GM23338 (cell line): ENCODE measurements at regions not wholly inside any gene's neighbourhood (a gene's known extent, or its start where the extent isn't known, plus 50 kb on each side); places are given as distances from the start of the nearest gene placed in this dataset.

Experiments used
- ATAC-seq: fragments of 200-7000 bp; cut with Tn5 transposase; 3 replicates; pipeline ENCODE4 v1.9.1; 2020
- DNase-seq: peaks from one replicate; pipeline ENCODE4 v3.0.0-alpha.2; 2015; ENCODE audit warnings: low spot score
- H2AFZ ChIP-seq: fragments of 200-600 bp; sonication (generic); 2 replicates; pipeline ENCODE4 v1.8.0; 2016; ENCODE audit warnings: antibody characterized with exemption, mild to moderate bottlenecking, moderate library complexity
- H3F3A ChIP-seq: fragments of 200-600 bp; sonication (generic); replicated peaks from 2 replicates; pipeline ENCODE4 v1.8.0; 2017; ENCODE audit warnings: antibody characterized with exemption, mixed run types, low read depth
- H3K27ac ChIP-seq: fragments of 200-600 bp; sonication (generic); 2 replicates; pipeline ENCODE4 v1.6.1; 2016; ENCODE audit warnings: low read depth
- H3K27me3 ChIP-seq: fragments of 200-600 bp; sonication (generic); 2 replicates; pipeline ENCODE4 v1.8.0; 2016; ENCODE audit warnings: mild to moderate bottlenecking, mixed run types, moderate library complexity; ENCODE audit not compliant: insufficient read depth
- H3K36me3 ChIP-seq: fragments of 200-600 bp; sonication (generic); 2 replicates; pipeline ENCODE4 v1.8.0; 2016; ENCODE audit warnings: mild to moderate bottlenecking; ENCODE audit not compliant: insufficient read depth
- H3K4me1 ChIP-seq: fragments of 200-600 bp; sonication (generic); 2 replicates; pipeline ENCODE4 v1.8.0; 2016; ENCODE audit warnings: mild to moderate bottlenecking, moderate library complexity; ENCODE audit not compliant: insufficient read depth
- H3K4me2 ChIP-seq: fragments of 200-600 bp; sonication (generic); 2 replicates; pipeline ENCODE4 v1.7.1; 2017; ENCODE audit warnings: mixed run types
- H3K4me3 ChIP-seq: fragments of 200-600 bp; sonication (generic); 2 replicates; pipeline ENCODE4 v1.6.1; 2016; ENCODE audit warnings: mixed run types
- H3K79me2 ChIP-seq: fragments of 200-600 bp; sonication (generic); replicated peaks from 2 replicates; pipeline ENCODE4 v1.8.0; 2017; ENCODE audit warnings: mild to moderate bottlenecking; ENCODE audit not compliant: insufficient read depth
- H3K9me2 ChIP-seq: fragments of 200-600 bp; sonication (generic); 2 replicates; pipeline ENCODE4 v1.8.0; 2017; ENCODE audit not compliant: insufficient read depth
- H4K20me1 ChIP-seq: fragments of 200-600 bp; sonication (generic); replicated peaks from 2 replicates; pipeline ENCODE4 v1.8.0; 2017; ENCODE audit warnings: mild to moderate bottlenecking; ENCODE audit not compliant: insufficient read depth
- H3K27ac Mint-ChIP-seq: 2 replicates; pipeline ENCODE4 v1.8.0; 2020; ENCODE audit warnings: inconsistent platforms, mild to moderate bottlenecking, moderate library complexity, mixed read lengths
- H3K27me3 Mint-ChIP-seq: 3 replicates; pipeline ENCODE4 v1.8.0; 2022; ENCODE audit warnings: low read depth, mild to moderate bottlenecking, moderate library complexity, mixed read lengths, inconsistent platforms; ENCODE audit not compliant: insufficient read depth, poor library complexity
- H3K36me3 Mint-ChIP-seq: 3 replicates; pipeline ENCODE4 v1.8.0; 2021; ENCODE audit warnings: low read depth, mild to moderate bottlenecking, inconsistent platforms, moderate library complexity, mixed read lengths
- H3K4me1 Mint-ChIP-seq: 3 replicates; pipeline ENCODE4 v1.8.0; 2020; ENCODE audit warnings: mild to moderate bottlenecking, inconsistent platforms, mixed read lengths
- H3K4me3 Mint-ChIP-seq: 3 replicates; pipeline ENCODE4 v1.8.0; 2021; ENCODE audit warnings: moderate library complexity, mild to moderate bottlenecking, inconsistent platforms, mixed read lengths
- H3K9me3 Mint-ChIP-seq: 3 replicates; pipeline ENCODE4 v1.8.0; 2020; ENCODE audit warnings: moderate library complexity, mild to moderate bottlenecking, inconsistent platforms, mixed read lengths
- CREB1 ChIP-seq: fragments of 250-450 bp; sonication (Bioruptor Pico); IDR thresholded peaks from 2 replicates; pipeline ENCODE4 v1.5.0; 2020; ENCODE audit warnings: low read depth, mild to moderate bottlenecking, moderate library complexity
- CTCF ChIP-seq, 2 experiments: fragments of 200-600 bp in 1 of 2; sonication (generic) in 1 of 2; conservative IDR thresholded peaks; 2 replicates each; pipeline versions ENCODE4 v1.5.1 to v1.6.1; 2016 to 2017; ENCODE audit warnings: antibody characterized with exemption in 2 of 2, low read depth in 2 of 2, mild to moderate bottlenecking in 2 of 2, moderate library complexity in 1 of 2
- ETS1 ChIP-seq: IDR thresholded peaks from 2 replicates; pipeline ENCODE4 v1.6.1; 2016; ENCODE audit warnings: antibody characterized with exemption
- EZH2 ChIP-seq: fragments of 200-600 bp; sonication (generic); IDR thresholded peaks from one replicate; pipeline ENCODE4 v1.8.0; 2017; ENCODE audit warnings: antibody characterized with exemption, mild to moderate bottlenecking, low read depth; ENCODE audit not compliant: unreplicated experiment
- EZH2phosphoT487 ChIP-seq: fragments of 200-600 bp; sonication (generic); IDR thresholded peaks from one replicate; pipeline ENCODE4 v1.8.1; 2018; ENCODE audit warnings: antibody characterized with exemption; ENCODE audit not compliant: unreplicated experiment
- JUNB ChIP-seq: IDR thresholded peaks from one replicate; pipeline ENCODE4 v1.6.1; 2016; ENCODE audit warnings: antibody characterized with exemption; ENCODE audit not compliant: unreplicated experiment
- NANOG ChIP-seq: IDR thresholded peaks from 2 replicates; pipeline ENCODE4 v1.6.1; 2016; ENCODE audit warnings: antibody characterized with exemption, borderline replicate concordance
- POLR2AphosphoS5 ChIP-seq: IDR thresholded peaks from 2 replicates; pipeline ENCODE4 v1.6.1; 2016; ENCODE audit warnings: antibody characterized with exemption, low read depth
- REST ChIP-seq: IDR thresholded peaks from one replicate; pipeline ENCODE4 v1.6.1; 2018; ENCODE audit warnings: antibody characterized with exemption; ENCODE audit not compliant: unreplicated experiment
- STAT1 ChIP-seq: IDR thresholded peaks from one replicate; pipeline ENCODE4 v1.6.1; 2016; ENCODE audit warnings: antibody characterized with exemption; ENCODE audit not compliant: unreplicated experiment
- ZNF114 ChIP-seq: fragments of 250-450 bp; sonication (Bioruptor Pico); IDR thresholded peaks from 2 replicates; pipeline ENCODE4 v1.5.0; 2020; ENCODE audit warnings: mild to moderate bottlenecking, moderate library complexity
- ZNF331 ChIP-seq: fragments of 250-450 bp; sonication (Bioruptor Pico); IDR thresholded peaks from 2 replicates; pipeline ENCODE4 v1.5.0; 2020; ENCODE audit warnings: low read depth, mild to moderate bottlenecking, moderate library complexity
- ZNF462 ChIP-seq: fragments of 250-450 bp; sonication (Bioruptor Pico); IDR thresholded peaks from 2 replicates; pipeline ENCODE4 v1.5.0; 2020; ENCODE audit warnings: mild to moderate bottlenecking, moderate library complexity

- no peaks in the 10 kb centered on the region for H3K27me3 ChIP-seq
- no peak overlapping the region for H3K4me2 ChIP-seq
- no peak overlapping the region for H3K4me3 Mint-ChIP-seq
- peaks cover 20% of the 10 kb centered on the region for H3K4me1 Mint-ChIP-seq
- H3K27ac ChIP-seq: no peak overlapping the region
- H3K79me2 ChIP-seq: no peaks in the 10 kb centered on the region
- H2AFZ ChIP-seq: no peak overlapping the region
- DNase-seq (no peak), ATAC-seq (no peak)
- no peak overlapping the region for H3K4me3 ChIP-seq
- H3K9me2 ChIP-seq: no peaks in the 10 kb centered on the region
- H3K36me3 Mint-ChIP-seq: no peaks in the 10 kb centered on the region; the same call in 2 of the 3 replicates
- H4K20me1 ChIP-seq: no peaks in the 10 kb centered on the region
- TF ChIP-seq ZNF114 (CRISPR knock-in tag): no peak
- no peak for TF ChIP-seq CTCF (conservative IDR thresholded peaks at IDR 0.05; ENCODE audit: low read depth in 2 of 2)
- TF ChIP-seq NANOG: no peak
- no peak for TF ChIP-seq JUNB
- TF ChIP-seq ZNF331 (CRISPR knock-in tag): no peak
- TF ChIP-seq POLR2AphosphoS5: no peak
- no peak for TF ChIP-seq EZH2phosphoT487
- no peak for TF ChIP-seq CREB1 (CRISPR knock-in tag)
- TF ChIP-seq ETS1: no peak
- TF ChIP-seq STAT1: no peak
- no peak for TF ChIP-seq REST
- TF ChIP-seq ZNF462: no peak
- TF ChIP-seq EZH2: no peak
- H3K9me3 Mint-ChIP-seq: no peaks in the 10 kb centered on the region
- H3K27ac Mint-ChIP-seq: no peak overlapping the region
- no peaks in the 10 kb centered on the region for H3K36me3 ChIP-seq
- peaks cover 6% of the 10 kb centered on the region; the same call in 1 of the 2 replicates for H3K4me1 ChIP-seq
- peaks cover 12% of the 10 kb centered on the region for H3K27me3 Mint-ChIP-seq
- H3F3A ChIP-seq: no peaks in the 10 kb centered on the region
Observed at GRCh38 chr15:62803856-62804400, 238.6 kb upstream of the TPM1 start.
